Parathyroid adenoma (tissue), 2 donors: ENCODE measurements at regions not wholly inside any gene's neighbourhood (a gene's known extent, or its start where the extent isn't known, plus 50 kb on each side); places are given as distances from the start of the nearest gene placed in this dataset.

Experiments used
- H2AFZ ChIP-seq: fragments of 300-600 bp; sonication (generic); one replicate; pipeline ENCODE4 v1.7.0; 2017; ENCODE audit warnings: antibody characterized with exemption, mild to moderate bottlenecking
- H3K27ac ChIP-seq: fragments of 300-600 bp; sonication (generic); one replicate; pipeline ENCODE4 v1.7.0; 2017
- H3K27me3 ChIP-seq: fragments of 300-600 bp; sonication (generic); one replicate; pipeline ENCODE4 v1.7.0; 2017; ENCODE audit warnings: low read length; ENCODE audit not compliant: control insufficient read depth, insufficient read depth
- H3K36me3 ChIP-seq: fragments of 300-600 bp; sonication (generic); one replicate; pipeline ENCODE4 v1.7.0; 2017; ENCODE audit warnings: low read length; ENCODE audit not compliant: control insufficient read depth, insufficient read depth
- H3K4me1 ChIP-seq: fragments of 300-600 bp; sonication (generic); one replicate; pipeline ENCODE4 v1.7.0; 2017; ENCODE audit warnings: control low read depth
- H3K4me2 ChIP-seq: fragments of 300-600 bp; sonication (generic); one replicate; pipeline ENCODE4 v1.7.0; 2017; ENCODE audit warnings: low read length
- H3K4me3 ChIP-seq: fragments of 300-600 bp; sonication (generic); one replicate; pipeline ENCODE4 v1.7.0; 2017; ENCODE audit warnings: low read depth, low read length
- H3K79me2 ChIP-seq: fragments of 300-600 bp; sonication (generic); one replicate; pipeline ENCODE4 v1.7.0; 2017; ENCODE audit warnings: control low read depth
- H3K9ac ChIP-seq: fragments of 300-600 bp; sonication (generic); one replicate; pipeline ENCODE4 v1.7.0; 2017; ENCODE audit warnings: mild to moderate bottlenecking
- H3K9me3 ChIP-seq: fragments of 300-600 bp; sonication (generic); one replicate; pipeline ENCODE4 v1.7.0; 2017; ENCODE audit warnings: low read length; ENCODE audit not compliant: control insufficient read depth
- CTCF ChIP-seq: fragments of 300-600 bp; sonication (generic); IDR thresholded peaks from one replicate; pipeline ENCODE4 v1.7.0; 2017; ENCODE audit warnings: antibody characterized with exemption, mild to moderate bottlenecking
- donor health status: primary hyperparathyroidism.

DNA sequence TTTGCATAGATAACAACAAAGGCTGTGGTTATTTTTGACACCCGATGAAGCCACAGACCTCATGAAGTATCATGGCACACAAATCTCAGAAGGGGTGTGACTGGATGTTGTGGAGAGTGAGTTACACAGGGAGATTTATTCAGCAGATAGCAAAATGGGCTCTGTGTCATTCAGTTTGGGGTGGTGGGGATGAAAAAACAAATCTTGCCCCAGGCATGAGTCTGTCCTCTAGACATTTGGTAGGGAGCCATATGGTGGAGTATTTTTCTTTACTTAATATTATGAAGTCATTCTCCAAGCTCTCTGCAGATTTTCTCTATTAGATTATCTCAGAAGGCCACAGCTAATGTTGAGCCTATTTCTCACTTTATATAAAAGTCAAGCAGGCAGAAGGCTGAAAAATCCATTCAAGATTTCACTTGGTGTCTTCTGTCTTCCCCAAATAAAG lies 277.1 kb upstream of the TENM3 start:
- Histone ChIP-seq H3K4me2 (no peak overlapping the region), H3K27ac (no peak overlapping the region), H3K79me2 (no peaks in the 10 kb centered on the region), H3K4me1 (no peaks in the 10 kb centered on the region), H3K9ac (no peak overlapping the region), H3K9me3 (no peaks in the 10 kb centered on the region), H2AFZ (no peak overlapping the region), H3K27me3 (no peaks in the 10 kb centered on the region), H3K4me3 (no peak overlapping the region), H3K36me3 (no peaks in the 10 kb centered on the region)
- TF ChIP-seq CTCF = no peak

- no peak overlapping the region for H3K4me3 ChIP-seq
- H3K27me3 ChIP-seq = no peaks in the 10 kb centered on the region
- no peak overlapping the region for H3K4me2 ChIP-seq
- H3K36me3 ChIP-seq = no peaks in the 10 kb centered on the region
- no peak overlapping the region for H3K9ac ChIP-seq
- TF ChIP-seq CTCF = no peak
- no peaks in the 10 kb centered on the region for H3K4me1 ChIP-seq
- H3K79me2 ChIP-seq = no peaks in the 10 kb centered on the region
- H3K27ac ChIP-seq = no peak overlapping the region
- H3K9me3 ChIP-seq = no peaks in the 10 kb centered on the region
- no peak overlapping the region for H2AFZ ChIP-seq
These were observed 275.8 kb upstream of the TENM3 start for GRCh38 chr4:181967401-181967800.

DNA sequence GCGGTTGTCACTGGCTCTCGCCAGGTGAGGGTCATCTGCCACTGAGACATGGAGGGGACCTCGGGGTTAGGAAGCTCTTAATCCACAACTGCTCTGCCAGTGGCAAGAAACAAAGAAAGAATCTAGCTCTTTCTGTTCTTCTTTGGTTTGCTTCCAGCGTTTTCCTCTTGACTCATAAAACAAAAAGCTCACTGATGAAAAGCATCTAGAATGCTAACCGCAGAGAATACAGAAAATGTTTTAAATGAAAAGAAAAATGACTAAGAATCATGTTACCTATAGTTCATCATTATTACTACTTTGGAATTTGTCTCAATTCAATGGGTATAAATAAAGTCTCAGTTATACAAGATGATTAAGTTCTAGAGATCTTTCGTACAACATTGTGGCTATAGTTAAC lies 274.8 kb upstream of the TENM3 start:
- Histone ChIP-seq H3K9ac (no peak overlapping the region), H3K36me3 (no peaks in the 10 kb centered on the region), H3K27ac (no peak overlapping the region), H3K79me2 (no peaks in the 10 kb centered on the region), H3K4me2 (no peak overlapping the region), H2AFZ (no peak overlapping the region), H3K27me3 (no peaks in the 10 kb centered on the region), H3K4me1 (no peaks in the 10 kb centered on the region), H3K4me3 (no peak overlapping the region), H3K9me3 (no peaks in the 10 kb centered on the region)
- no peak for TF ChIP-seq CTCF

DNA sequence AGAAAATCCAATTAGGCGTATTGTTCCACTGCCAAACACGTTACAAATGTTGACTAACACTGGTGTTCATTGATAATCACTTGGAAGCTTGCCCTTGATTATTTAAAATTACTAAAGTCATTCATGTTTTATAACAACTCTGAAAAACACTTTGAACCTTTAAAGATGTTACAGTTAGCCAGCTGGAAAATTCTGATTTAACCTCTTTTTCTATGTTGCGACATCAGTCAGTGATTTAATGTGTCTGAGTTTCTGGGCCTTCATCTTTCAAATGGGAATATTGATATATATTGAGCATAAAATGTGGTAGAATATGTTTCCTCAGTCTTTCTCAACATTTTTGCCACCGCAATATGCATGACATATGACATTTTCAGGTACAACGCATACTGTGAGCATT lies 274.1 kb upstream of the TENM3 start:
- Histone ChIP-seq H3K36me3 (no peaks in the 10 kb centered on the region), H3K4me2 (no peak overlapping the region), H3K9me3 (no peaks in the 10 kb centered on the region), H3K4me3 (no peak overlapping the region), H3K79me2 (no peaks in the 10 kb centered on the region), H3K4me1 (no peaks in the 10 kb centered on the region), H3K27me3 (no peaks in the 10 kb centered on the region), H3K27ac (no peak overlapping the region), H2AFZ (no peak overlapping the region), H3K9ac (no peak overlapping the region)
- no peak for TF ChIP-seq CTCF

GRCh38 chr4:181970366-181970765 lies 272.8 kb upstream of the TENM3 start:
- no peaks in the 10 kb centered on the region for H3K36me3 ChIP-seq
- H3K27ac ChIP-seq = no peak overlapping the region
- no peak overlapping the region for H3K4me3 ChIP-seq
- H3K4me1 ChIP-seq = no peaks in the 10 kb centered on the region
- H3K4me2 ChIP-seq = no peak overlapping the region
- no peak overlapping the region for H2AFZ ChIP-seq
- H3K9me3 ChIP-seq = no peaks in the 10 kb centered on the region
- no peak overlapping the region for H3K9ac ChIP-seq
- no peak for TF ChIP-seq CTCF
- no peaks in the 10 kb centered on the region for H3K27me3 ChIP-seq
- no peaks in the 10 kb centered on the region for H3K79me2 ChIP-seq
